Loucy (cell line): ENCODE measurements at regions not wholly inside any gene's neighbourhood (a gene's known extent, or its start where the extent isn't known, plus 50 kb on each side); places are given as distances from the start of the nearest gene placed in this dataset.

Source experiments
- EZH2phosphoT487 ChIP-seq: fragments of 200-600 bp; IDR thresholded peaks from 2 replicates; pipeline ENCODE4 v1.6.1; 2018; ENCODE audit warnings: antibody characterized with exemption, mild to moderate bottlenecking, moderate library complexity, borderline replicate concordance
- TF ChIP-seq, protein P1 (sequence below): fragments of 200-600 bp; sonication (generic); conservative IDR thresholded peaks from 2 replicates; pipeline ENCODE4 v1.5.1; 2014; ENCODE audit warnings: mild to moderate bottlenecking, antibody characterized with exemption, low read length

DNA sequence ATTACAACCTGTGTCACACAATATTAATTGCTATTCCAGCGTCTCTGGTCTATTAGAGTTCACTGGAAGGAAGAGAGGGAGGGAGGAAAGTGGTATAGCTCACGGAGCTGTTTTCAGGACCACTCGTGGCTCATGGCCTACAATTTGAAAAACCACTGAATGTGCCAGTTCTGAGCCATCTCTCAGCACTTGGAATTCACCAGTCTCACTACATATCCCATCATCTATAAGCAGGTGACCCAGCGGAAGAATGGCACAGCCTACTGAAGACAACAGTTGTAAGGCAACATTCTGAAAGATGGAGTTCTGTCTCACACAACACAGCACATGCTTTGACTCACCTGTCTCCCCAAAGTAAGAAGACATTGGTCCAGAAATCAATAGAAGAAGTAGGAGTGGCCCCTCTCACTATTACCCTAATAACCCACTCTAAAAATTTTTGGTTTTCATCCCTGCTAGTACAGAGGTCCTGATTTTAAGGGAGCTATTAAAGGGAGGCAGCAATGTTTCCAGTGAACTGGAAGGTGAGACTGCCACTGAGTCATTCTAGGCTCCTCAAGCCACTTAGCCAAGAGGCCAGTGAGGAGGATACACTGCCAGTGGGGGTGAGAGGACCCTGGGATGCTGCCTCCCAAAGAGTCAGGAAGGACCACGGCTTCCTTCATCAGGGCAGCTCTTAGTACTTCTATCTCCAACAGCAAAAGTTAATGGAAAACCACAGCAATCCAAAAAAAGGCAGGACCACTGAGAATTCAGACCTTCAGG lies 50.0 kb upstream of the DOCK9 start:
- TF ChIP-seq, protein P1, sequence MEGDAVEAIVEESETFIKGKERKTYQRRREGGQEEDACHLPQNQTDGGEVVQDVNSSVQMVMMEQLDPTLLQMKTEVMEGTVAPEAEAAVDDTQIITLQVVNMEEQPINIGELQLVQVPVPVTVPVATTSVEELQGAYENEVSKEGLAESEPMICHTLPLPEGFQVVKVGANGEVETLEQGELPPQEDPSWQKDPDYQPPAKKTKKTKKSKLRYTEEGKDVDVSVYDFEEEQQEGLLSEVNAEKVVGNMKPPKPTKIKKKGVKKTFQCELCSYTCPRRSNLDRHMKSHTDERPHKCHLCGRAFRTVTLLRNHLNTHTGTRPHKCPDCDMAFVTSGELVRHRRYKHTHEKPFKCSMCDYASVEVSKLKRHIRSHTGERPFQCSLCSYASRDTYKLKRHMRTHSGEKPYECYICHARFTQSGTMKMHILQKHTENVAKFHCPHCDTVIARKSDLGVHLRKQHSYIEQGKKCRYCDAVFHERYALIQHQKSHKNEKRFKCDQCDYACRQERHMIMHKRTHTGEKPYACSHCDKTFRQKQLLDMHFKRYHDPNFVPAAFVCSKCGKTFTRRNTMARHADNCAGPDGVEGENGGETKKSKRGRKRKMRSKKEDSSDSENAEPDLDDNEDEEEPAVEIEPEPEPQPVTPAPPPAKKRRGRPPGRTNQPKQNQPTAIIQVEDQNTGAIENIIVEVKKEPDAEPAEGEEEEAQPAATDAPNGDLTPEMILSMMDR: no peak
- TF ChIP-seq EZH2phosphoT487: no peak
